NCI-H2081 (cell line): ENCODE measurements at regions not wholly inside any gene's neighbourhood (a gene's known extent, or its start where the extent isn't known, plus 50 kb on each side); places are given as distances from the start of the nearest gene placed in this dataset.
A peak's percentile ranks its signal among the peaks of the same experiment; 100 is the strongest.

ENCODE experiments used
- DNase-seq, 2 experiments: peaks; one replicate each; lab custom pipeline; 2025; lab: John Stamatoyannopoulos, UW

GRCh38 chr6:126747728-126748540 lies 370.5 kb upstream of the RSPO3 start:
- no peak for DNase-seq

- DNase-seq, result no peak
These were observed 364.9 kb upstream of the RSPO3 start for GRCh38 chr6:126753606-126754005.

DNA sequence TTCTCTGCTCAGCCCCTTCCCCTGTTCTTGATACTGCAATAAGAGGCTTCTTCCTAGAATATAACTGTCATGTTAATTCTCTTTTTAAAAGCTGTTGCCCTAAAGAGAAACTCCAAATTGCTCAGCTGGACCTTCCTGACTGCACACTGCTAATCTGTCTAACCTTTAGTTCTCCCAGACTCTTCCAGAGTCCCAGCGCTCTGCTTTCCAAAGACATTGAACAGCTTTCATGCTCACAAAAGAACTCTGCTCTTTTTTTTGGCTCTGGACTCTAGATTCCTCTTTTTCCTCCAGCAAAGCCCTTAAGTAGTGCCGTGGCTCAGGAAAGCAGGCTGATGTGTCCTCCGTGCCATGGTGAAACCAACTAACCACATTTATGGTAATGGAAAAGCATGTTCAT lies 356.6 kb upstream of the RSPO3 start:
- DNase-seq, result no peak

DNA sequence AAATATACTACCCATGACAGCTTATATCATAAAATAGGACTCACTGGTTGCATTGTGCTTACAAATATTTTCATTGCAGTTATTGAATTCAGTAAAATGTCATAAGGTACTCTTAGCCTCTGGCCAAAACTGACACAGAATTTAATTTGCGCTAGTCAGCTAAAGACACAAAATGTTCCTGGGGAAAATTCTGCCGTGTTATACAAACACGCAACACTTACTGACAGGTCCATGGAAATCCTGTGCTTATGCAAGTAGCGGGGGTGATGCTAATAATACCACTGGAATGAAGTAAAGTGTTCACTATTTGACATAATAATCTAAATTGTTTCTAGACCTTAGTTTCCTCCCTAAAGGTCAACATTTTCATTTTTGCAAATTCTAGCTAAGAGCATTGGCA lies 354.4 kb upstream of the RSPO3 start:
- no peak for DNase-seq

DNA sequence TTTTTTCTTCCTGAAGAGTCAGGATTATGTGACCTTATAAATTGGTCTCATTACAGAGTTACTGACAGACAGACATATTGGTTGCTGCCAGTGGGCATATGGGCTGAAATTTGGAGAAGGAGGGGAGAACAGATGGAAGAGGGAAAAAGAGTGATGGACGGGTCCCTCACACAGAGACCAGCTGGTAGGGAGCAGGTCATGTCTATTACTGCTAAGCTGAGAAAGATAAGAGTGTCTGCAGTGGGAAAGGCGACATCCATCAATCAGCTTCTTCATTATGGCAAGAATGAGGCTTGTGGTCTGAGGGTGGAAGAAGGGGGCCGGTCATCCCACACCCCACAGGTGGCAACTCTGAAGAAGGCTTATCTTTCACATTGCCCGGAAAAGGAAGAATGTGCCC lies 353.8 kb upstream of the RSPO3 start:
- no peak for DNase-seq

GRCh38 chr6:126766820-126767219 lies 351.7 kb upstream of the RSPO3 start:
- DNase-seq, result no peak

DNA sequence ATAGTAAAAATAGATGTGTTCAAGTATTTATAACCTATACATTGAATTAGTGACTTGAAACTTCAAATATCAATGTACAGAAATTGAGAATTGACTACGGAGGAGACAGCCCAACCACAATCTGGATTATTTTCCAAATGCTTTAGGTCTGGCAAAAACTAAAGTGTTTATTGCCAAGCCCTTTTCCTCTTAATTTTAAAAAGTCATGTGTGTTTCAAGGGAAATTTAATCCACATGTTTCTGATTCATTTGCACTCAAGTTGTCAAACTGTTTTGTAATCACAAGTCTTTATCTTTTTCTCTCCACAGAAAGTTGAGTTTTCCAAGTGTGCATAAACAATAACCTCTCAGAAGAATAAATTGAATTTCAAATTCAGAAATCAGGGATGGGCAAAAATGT lies 350.8 kb upstream of the RSPO3 start:
- no peak for DNase-seq

DNA sequence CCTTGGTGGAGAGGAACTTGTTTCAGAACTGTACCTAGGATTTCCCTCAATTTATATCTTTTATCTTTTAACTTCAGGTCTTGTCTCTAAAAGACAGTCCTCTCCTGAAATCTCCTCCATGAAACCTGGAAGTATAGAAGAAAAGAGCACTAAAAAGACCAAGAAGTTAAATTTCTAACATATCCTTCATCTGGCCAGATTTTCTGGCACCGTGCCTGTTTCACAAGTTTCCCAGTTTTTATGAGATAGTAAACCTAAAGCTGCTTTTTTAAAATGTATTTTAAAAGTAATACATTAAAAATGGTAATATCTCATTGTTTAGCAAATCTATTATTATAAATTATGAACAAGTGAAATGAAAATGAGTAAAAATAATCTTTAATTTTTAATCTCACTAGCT lies 348.3 kb upstream of the RSPO3 start:
- DNase-seq, result no peak

GRCh38 chr6:126773112-126773805 lies 345.2 kb upstream of the RSPO3 start:
- no peak for DNase-seq

DNA sequence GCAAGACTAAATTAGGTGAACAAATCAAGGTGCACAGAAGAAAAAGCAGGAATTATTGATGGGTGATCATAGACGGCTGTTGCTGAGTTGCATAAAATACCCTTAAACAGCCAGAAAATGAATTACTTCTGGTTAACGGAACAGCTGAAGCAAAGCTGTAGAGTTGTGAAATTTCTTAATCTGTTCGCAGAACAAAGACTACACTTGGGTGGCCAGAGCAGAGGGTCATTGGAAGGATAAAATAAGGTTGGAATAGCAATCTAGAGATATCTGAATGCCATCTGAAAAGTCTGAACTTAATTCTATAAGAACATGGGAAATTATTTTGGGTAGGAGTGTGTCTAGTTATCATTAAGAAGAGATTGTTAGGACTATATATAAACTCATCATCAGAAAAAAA lies 339.1 kb upstream of the RSPO3 start:
- no peak for DNase-seq

- DNase-seq, result no peak
These were observed 336.9 kb upstream of the RSPO3 start for GRCh38 chr6:126781582-126781981.

DNA sequence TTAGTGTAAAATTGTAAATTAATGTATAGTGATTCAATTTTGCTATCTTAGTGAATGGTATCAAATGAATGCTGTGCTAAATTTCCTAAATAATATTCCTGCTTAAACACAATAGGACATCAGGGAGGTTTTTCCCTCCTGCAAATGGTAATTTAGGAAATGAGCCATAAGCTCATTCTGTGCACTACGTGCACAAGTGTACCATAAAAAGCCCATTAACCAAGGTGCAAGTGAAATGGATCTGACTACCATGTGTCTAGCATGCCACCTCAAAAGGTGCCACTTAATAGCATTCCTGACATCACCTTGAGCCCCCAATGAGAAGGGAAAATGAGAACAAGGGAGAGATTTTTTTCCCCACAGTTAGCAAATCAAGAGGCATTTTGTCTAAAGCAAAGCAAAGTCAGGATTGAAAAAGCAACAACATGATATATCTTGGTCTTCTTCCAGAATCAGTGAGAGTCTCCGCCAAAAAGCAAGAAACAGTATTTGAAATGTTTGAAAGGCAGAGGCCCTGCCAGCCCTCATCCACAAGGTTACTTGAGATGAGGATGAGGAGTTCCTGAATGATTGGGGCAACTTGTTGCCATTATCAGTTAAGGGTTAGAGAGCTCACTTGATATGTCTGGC lies 334.2 kb upstream of the RSPO3 start:
- DNase-seq, result peak in 1 of 2 experiments; percentile 1

DNA sequence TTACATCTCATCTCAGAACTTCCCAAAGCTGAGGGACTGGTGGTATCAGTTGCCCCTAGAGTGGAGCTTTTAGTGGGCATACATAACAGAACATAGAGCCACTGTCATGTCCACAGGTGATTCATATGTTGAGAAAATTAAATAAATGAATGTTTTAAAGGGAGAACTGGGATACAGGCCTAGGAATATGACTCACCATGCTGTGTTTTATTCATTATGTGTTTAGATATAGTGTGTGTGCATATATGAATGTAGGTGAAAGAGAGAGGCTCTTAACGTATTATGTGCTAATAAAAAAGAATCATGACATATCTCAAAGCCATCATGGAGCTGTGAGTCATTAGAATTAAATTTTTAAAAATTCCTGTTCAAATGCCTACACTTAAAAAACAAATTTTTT lies 332.2 kb upstream of the RSPO3 start:
- no peak for DNase-seq

DNA sequence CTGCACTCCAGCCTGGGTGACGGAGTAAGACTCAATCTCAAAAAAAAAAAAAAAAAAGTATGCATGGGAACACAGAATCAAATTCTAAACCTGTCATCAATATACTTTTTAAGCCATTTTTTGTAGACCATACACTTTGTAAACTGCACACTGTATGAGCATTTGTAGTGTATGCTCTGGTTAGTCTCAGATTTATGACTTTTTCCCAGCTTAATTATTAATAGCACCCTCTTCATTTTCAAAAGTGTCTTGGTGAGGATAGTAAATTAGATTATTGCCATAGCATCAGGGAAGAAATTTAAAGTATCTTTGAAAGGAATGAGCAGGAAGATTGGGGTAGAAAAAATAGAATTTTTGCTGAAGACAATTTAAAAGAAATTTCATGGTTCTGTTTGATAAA lies 330.8 kb upstream of the RSPO3 start:
- no peak for DNase-seq

DNA sequence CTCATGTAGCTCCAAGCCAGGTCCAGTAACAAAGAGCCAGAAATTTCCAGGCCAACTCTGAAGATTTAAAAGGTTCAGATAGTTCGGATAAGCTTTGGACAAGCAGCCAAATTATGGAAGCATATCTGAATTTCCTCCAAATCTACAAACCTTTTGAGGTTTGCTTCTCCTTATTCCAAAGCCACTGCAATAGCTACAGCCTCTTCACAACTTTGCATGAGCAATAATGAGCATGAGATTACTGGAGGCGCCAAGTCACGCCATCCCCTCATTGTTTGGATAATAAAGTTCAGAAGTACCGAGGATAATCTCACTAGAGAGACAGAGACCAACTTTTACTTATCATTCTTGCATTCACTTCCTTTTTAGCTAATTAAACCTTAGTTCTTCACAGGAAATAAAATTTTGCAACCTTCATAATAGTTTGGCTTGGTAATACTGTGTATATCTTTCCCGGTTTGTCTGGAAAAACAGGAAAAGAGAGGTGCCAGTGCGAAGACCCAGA lies 329.6 kb upstream of the RSPO3 start:
- no peak for DNase-seq

GRCh38 chr6:126792340-126793085 lies 326.0 kb upstream of the RSPO3 start:
- no peak for DNase-seq

DNA sequence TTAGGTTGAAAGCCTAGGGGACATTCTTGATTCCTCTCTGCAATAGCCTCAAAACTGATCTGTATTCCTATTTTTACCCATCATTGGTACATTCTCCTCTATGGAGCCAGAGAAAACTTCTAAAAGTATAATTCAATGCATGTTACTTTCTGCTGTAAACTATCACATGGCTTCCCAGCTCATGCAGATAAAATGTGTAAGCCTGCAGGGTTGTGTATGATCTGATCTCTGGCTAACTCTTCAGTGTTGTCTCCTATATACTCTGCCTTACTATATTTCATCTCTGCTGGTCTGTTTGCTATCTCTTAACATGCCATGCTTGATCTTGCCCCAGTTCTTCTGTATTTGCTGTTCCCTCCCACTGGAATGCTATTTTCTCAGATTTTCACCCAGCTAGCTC lies 323.3 kb upstream of the RSPO3 start:
- no peak for DNase-seq

DNA sequence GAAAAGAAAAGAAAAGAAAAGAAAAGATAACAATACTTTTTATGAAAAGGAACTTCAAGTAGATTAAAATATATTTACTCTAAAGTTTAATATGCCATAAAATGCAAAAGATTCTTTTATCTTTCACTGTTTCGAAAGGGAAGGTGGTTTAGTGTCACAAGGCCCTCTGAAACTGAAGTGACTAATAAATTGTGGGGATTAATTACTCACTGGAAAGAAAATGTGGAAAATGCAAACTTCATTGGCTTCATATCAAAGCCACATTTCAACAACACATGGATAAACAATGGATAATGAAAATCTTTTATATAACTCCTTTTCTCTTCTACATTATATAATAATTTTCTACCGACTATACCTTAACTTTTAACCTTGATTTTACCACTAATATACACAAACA lies 320.5 kb upstream of the RSPO3 start:
- no peak for DNase-seq

- DNase-seq, result no peak
These were observed 314.7 kb upstream of the RSPO3 start for GRCh38 chr6:126803769-126804168.

DNA sequence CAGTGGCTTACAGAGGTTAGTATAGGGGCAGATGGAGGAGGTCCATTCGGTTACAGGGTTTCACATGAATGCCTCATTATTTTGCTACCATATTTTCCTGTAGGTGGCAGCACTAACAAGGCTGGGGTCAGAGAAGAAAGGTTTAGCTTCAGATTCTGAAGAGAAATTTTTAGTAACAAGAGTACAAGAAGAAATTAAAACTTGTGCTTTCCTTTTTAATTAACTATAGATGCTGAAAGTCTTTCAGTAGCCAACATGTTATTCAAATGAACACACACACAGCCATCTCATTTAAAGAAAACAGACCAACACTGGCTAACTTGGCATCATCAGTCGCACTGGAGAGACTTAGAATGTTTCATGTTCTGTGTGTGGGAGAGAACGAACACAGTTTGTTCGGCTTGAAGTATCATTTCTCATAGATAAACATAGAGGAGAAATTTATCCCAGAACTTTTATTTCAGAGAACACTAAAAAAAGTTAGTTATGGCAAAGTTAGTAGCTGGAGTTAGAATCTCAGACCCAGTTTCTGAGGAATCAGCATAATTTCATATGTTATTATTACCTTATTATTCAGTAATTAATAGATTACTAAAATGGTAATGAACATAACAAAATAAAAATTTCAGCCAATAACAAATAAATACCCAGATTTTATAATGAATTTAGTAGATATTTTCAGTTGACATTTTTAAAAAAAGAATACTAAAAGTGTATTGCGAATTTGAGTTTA lies 314.0 kb upstream of the RSPO3 start:
- peak; percentile 23 to 30 for DNase-seq

- no peak for DNase-seq
These were observed 312.6 kb upstream of the RSPO3 start for GRCh38 chr6:126805861-126806260.

- DNase-seq, result no peak
These were observed 310.6 kb upstream of the RSPO3 start for GRCh38 chr6:126807876-126808275.
